NCI-H128 (cell line): ENCODE measurements at regions not wholly inside any gene's neighbourhood (a gene's known extent, or its start where the extent isn't known, plus 50 kb on each side); places are given as distances from the start of the nearest gene placed in this dataset.

Source experiments
- DNase-seq: peaks from one replicate; lab custom pipeline; 2025; ENCODE audit not compliant: unreplicated experiment; lab: John Stamatoyannopoulos, UW

DNA sequence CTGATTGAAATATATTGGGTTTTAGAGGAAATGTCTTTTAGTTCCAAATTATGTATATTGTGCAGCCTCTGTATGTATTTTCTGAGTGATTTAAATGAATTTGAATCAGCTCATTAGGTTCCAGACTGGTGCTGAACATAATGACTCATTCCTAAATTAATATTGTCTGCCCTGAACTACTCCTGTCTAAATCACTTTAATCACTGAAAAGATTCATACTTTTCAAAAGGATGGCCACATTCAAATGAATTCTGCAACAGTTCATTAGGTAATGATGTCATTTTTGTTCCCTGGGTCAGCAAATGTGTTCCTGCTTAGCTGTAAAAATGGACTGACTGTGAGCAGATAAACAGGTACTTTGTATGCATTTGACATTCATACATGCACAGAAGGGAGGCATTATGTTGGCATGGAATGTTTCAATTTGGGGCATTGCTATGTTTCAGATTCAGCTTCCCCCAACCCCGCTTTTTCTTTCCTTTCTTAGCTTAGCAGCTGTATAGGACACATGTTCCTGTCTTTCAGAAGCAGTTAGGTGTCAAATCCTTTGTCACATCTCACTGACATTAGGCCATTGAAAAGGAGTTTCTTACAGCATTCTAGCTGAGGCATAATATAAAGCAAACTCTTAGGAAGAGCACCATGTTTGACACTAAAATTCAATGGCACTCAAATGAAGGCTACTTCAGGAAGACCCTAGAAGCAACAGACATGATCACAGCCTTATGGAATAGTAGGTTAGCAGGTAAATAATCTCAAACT is 318.5 kb upstream of the ARPP21 start:
- DNase-seq: no peak

DNA sequence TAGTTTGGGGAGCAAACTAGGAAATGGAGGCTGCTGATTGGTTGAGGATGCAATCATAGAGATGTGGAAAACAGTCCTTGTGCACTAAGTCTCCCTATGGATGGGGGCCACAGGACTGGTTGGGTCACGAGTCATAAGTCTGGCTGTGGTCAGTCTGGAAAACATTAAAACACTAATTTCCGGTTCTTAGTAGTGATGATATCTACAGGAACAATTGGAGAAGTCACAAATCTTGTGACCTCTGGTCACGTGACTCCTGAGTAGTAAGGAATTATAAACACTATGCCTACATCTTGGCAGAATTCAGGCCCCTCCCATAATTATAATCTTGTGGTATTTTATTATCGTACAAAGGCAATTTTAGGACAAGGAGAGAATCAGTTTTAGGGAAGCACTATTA is 317.3 kb upstream of the ARPP21 start:
- no peak for DNase-seq

DNA sequence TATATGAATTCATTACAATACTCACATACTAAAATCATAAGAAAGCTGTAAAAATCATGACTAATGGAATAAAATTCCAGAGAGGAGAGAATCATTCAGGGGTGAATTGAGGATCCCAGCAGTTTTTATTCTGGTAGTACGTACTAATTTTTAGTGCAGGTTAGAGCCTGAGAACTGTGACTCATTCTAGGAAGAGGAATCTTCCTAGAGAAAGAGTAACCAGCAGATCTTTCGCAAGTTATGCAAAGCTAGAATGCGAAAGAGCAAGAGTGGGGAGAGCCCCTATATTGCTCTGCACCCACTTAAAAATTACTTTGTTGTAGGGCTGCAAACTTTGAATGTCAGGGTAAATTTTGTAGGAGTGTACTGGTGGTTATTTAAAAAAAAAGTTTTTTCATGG is 303.6 kb upstream of the ARPP21 start:
- DNase-seq: no peak

DNA sequence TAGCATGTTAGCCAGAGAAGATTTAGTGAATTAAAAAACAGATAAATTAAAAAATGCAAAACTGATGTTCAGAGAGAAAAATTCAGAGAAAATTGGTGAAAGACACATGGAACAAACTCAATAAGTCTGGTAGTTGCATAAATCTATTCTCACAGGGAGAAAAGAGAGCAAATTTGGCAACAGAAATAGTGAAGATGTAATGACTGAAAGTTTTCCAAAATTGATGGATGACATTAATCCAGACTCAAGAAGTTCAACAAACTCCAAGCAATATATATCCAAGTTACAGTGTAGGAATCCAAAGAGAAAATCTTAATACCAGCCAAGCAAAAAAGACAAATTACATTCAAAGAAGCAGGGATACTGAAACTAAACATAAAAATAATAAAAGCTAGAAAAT is 302.7 kb upstream of the ARPP21 start:
- no peak for DNase-seq

DNA sequence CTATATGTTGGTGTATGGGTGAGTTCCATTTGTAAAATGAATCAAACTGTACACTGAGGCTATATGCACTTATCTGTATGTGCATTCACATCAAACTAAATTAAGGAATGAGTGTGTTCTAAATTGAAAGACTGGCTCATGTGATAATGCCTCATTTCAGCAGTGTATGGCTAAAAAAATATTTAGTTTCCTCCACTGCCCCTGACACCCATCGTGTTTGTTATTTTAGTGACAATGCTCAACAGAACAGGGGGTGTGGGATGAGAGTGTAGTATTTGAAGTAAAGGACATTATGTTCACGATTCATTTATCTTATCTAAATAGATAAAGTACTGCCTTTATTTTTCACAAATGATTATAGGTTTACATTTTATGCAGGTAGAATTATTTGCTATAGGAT is 301.1 kb upstream of the ARPP21 start:
- DNase-seq: no peak

DNA sequence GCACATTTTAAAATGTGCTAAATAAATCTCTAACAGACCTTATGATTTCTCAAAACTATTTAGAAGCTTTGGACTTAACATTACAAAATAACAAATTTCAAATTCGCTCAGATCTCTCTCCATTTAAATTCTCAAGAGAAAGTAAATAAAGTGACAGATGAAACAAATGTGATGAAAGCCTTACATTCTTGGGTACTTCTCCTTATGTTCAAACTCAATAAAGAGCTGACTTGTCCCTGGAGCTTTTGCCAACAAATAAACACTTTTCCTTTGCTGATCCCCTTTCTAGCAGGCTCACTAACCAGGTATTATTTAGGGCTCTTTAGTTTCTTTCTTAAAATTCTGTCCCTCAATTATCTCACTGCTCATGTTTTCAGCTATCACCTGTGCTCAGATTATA is 259.1 kb upstream of the ARPP21 start:
- DNase-seq: no peak

DNA sequence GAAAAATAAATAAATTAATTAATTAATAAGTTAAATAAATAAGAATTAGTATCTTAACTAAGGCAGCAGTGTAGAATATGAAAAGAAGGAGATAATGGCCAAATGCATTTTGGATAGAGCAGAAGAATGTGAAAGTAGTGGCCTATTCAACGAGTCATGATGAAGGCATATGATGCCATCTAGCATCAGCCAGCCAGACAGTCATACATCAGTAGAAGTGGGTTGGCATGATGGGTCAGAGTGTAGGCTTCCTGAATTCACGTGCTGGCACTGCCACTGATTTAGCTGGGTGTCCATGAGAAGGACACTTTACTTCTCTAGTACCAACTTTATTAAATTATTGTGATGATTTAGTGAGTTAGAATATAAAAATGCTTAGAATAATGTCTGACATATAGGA is 256.1 kb upstream of the ARPP21 start:
- no peak for DNase-seq

- no peak for DNase-seq
Observed at GRCh38 chr3:35383719-35384555, 255.4 kb upstream of the ARPP21 start.

DNA sequence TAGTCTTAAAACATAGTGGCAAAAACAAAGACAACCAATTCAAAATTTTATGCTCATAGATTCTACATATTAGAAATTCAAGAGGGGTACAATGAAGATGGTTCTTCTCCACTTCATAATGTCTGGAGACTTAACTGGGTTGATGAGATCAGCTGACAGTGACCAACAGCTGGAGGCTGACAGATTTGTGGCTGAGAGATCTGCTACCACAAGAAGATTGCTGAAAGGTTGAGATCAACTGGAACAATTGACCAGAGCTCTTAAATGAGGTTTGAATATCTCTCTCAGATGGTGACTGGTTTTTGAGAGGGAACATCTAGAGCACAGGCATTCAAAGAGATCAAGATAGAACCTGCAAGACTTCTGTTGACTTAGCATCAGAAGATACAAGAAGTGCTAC is 254.1 kb upstream of the ARPP21 start:
- DNase-seq: no peak

- DNase-seq: no peak
Observed at GRCh38 chr3:35389907-35390306, 249.4 kb upstream of the ARPP21 start.

- no peak for DNase-seq
Observed at GRCh38 chr3:35392187-35392586, 247.1 kb upstream of the ARPP21 start.

- peak; percentile 48 for DNase-seq
Observed at GRCh38 chr3:35393901-35394799, 245.2 kb upstream of the ARPP21 start.

GRCh38 chr3:35394905-35395304 is 244.4 kb upstream of the ARPP21 start:
- no peak for DNase-seq

DNA sequence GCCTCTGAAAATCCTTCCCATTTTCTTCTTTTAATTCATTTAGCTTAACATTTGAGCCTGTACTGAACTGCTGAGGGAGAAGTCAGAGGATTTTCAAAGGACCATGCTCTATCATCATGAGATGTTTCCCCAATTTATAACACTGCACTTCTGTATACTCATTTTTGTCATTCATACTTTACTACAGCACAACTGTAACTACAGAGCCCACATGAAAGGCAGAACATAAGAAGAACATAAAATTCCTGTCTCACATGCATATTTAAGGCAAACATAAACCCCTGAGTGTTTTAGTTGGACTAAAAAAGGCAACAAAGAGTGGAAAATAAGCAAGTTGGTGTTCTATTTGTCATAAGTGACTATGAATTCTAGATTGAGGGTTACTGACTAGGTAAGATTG is 237.7 kb upstream of the ARPP21 start:
- DNase-seq: no peak

DNA sequence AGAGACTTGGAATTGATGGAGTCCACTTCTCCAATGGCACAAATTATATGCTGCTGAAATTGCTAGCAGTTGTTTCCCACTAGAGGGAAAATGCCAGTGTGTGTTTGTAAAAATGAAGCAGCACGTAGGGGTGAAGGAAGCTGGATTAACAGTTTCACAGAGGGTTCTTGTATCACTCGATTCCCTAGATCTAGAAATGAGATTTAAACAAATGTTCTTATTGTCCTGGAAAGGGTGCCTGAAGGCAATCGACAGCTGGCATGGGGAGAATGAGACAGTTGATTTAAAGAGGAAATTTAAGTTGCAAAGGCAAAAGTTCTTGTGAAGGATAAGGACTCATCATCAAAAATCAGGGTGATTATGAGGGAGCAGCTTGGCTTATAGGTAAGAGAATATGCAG is 234.8 kb upstream of the ARPP21 start:
- DNase-seq: no peak

DNA sequence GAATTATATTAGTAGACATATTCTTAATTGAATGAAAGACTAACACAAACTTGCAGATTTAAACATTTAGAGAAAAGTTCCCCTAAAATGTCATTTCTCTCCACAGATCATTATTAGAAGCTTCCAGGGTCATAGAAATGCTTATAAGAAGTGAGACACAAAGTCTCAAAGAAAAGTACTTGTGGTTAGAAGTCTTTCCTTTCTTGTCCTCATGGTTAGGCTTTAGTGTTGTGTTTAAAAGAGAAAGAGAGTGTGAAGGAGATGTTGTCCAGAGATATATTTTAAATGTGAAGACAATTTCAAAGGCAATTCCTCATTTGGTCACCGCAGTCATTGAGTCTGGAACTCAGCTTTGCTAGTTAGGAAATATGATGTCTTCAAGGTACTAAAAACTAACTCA is 230.4 kb upstream of the ARPP21 start:
- DNase-seq: no peak

GRCh38 chr3:35409991-35410390 is 229.3 kb upstream of the ARPP21 start:
- DNase-seq: no peak

DNA sequence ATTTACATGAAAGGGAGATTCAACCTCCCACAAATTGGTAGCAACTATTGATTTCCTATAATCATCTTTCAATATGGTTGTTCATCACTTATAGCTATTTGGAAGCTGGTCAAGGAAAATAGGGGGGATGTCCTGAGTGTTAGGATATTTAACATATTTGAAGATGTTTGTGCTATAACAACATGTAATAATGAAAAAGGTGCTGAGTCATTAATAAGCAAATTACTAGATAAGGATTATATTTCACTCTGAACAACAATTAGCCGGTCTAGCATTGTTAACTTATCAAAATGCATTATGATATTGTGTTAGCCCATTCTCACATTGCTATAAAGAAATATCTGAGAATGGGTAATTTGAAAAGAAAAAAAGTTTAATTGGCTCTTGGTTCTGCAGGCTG is 225.8 kb upstream of the ARPP21 start:
- no peak for DNase-seq

- DNase-seq: no peak
Observed at GRCh38 chr3:35417080-35417479, 222.2 kb upstream of the ARPP21 start.

GRCh38 chr3:35422101-35422500 is 217.2 kb upstream of the ARPP21 start:
- DNase-seq: no peak

DNA sequence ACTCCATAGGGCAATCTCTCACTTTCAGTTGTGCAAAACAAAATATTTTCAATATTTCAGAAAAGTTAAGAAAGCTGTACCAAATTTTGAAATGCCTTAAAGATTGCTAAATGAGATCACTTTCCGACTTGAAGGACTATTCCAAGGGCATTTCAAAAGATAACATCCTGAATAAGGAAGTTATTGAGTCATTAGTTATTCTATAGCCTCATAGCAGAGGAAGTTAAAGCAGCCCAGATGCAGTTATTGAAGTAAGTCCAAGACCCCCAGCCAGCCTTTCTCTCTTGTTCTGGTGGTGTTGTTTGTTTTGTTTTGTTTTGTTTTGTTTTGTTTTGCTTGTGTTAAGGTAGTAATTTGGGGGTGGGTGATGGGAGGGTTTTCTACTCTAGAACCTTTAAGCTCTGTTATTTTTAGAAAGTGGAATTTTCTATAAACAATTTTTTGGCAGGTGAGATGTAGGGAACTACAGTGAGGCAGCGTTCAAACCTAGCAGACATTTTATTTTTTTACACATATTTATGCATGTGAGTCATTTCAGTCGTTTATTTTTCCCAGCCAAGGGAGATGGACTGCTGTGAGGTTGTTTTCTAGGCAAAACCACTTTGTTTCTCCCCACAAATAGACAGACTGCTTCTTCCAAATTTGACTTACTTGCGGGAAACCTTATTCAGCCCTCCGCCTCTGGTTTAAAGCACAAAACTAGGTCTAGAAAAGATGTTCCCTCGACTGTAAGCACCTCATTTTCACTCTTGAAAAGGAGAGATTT is 216.3 kb upstream of the ARPP21 start:
- no peak for DNase-seq
